HepG2 (cell line): ENCODE measurements at regions not wholly inside any gene's neighbourhood (a gene's known extent, or its start where the extent isn't known, plus 50 kb on each side); places are given as distances from the start of the nearest gene placed in this dataset.

ENCODE experiments used
- ATAC-seq: fragments of 200-7000 bp; cut with Tn5 transposase; 3 replicates; pipeline ENCODE4 v1.9.1; 2020; ENCODE audit warnings: mild to moderate bottlenecking, moderate library complexity
- BruUV-seq: library from RNA; stranded (reverse); fragments of 400-500 nt; replicated peaks from 2 replicates; lab custom pipeline; 2021; lab: Mats Ljungman, UMichigan
- CTCF ChIA-PET: fragments of 300-600 bp; formaldehyde crosslinking; extraction: SDS; loops from one replicate; lab custom pipeline; 2021; ENCODE audit warnings: low total read pairs, inconsistent platforms, low intra/inter-chr PET ratio; lab: Yijun Ruan, JAX
- POLR2A ChIA-PET: fragments of 350-600 bp; sonication (Branson Sonifier 250); formaldehyde crosslinking; loops from one replicate; lab custom pipeline; 2020; ENCODE audit warnings: antibody characterized with exemption, inconsistent platforms; lab: Yijun Ruan, JAX
- DNase-seq: peaks from one replicate; pipeline ENCODE4 v3.0.0-alpha.2; 2015; ENCODE audit warnings: low spot score
- FAIRE-seq: peaks from 3 replicates; lab custom pipeline; 2011; peaks lifted over from hg19 to GRCh38; lab: Jason Lieb, UNC
- H2AFZ ChIP-seq: one replicate; pipeline ENCODE4 v1.6.1; 2011; ENCODE audit warnings: low read length, inconsistent platforms
- H3K27ac ChIP-seq: fragments of 300-600 bp; 3 replicates; pipeline ENCODE4 v1.8.0; 2011; ENCODE audit warnings: mixed run types, mild to moderate bottlenecking, mixed read lengths, low read length, inconsistent platforms; ENCODE audit not compliant: insufficient read depth; ENCODE audit errors: extremely low read length
- H3K27me3 ChIP-seq, 2 experiments: fragments of 200-600 bp in 1 of 2; 2 replicates in 1 of 2; 3 replicates in 1 of 2; pipeline versions ENCODE4 v1.6.0 to v1.8.0; 2011; ENCODE audit warnings: low read length in 2 of 2, mild to moderate bottlenecking in 2 of 2, moderate library complexity in 2 of 2, inconsistent platforms in 1 of 2; ENCODE audit not compliant: insufficient read depth in 2 of 2, control insufficient read depth in 1 of 2
- H3K36me3 ChIP-seq, 2 experiments: fragments of 200-600 bp in 1 of 2; replicated peaks in 1 of 2; 2 replicates in 1 of 2; 3 replicates in 1 of 2; pipeline versions ENCODE4 v1.5.1 to v1.8.0; 2011; ENCODE audit warnings: low read length in 2 of 2, inconsistent platforms in 1 of 2; ENCODE audit not compliant: insufficient read depth in 2 of 2, control insufficient read depth in 1 of 2
- H3K4me1 ChIP-seq: 2 replicates; pipeline ENCODE4 v1.5.1; 2012; ENCODE audit warnings: low read length, inconsistent platforms; ENCODE audit not compliant: insufficient read depth
- H3K4me2 ChIP-seq: 2 replicates; pipeline ENCODE4 v1.6.0; 2011; ENCODE audit warnings: low read depth, low read length, inconsistent platforms
- H3K4me3 ChIP-seq, 3 experiments: fragments of 200-600 bp in 1 of 3; sonication (generic), shearing (Covaris generic) in 1 of 3; replicated peaks in 1 of 3; 2 replicates each; pipeline ENCODE4 v1.5.1; 2011 to 2016; ENCODE audit warnings: low read length in 3 of 3, inconsistent platforms in 2 of 3, low read depth in 2 of 3, mild to moderate bottlenecking in 2 of 3, control low read depth in 1 of 3, mixed read lengths in 1 of 3; ENCODE audit not compliant: insufficient read depth in 1 of 3
- H3K79me2 ChIP-seq: one replicate; pipeline ENCODE4 v1.6.1; 2011; ENCODE audit warnings: low read length, inconsistent platforms; ENCODE audit not compliant: insufficient read depth
- H3K9ac ChIP-seq: 2 replicates; pipeline ENCODE4 v1.6.0; 2011; ENCODE audit warnings: mild to moderate bottlenecking, low read depth, low read length, inconsistent platforms; ENCODE audit not compliant: insufficient read depth
- H3K9me3 ChIP-seq: 2 replicates; pipeline ENCODE4 v1.5.1; 2012; ENCODE audit warnings: mild to moderate bottlenecking, low read length
- H4K20me1 ChIP-seq: 2 replicates; pipeline ENCODE4 v1.6.0; 2011; ENCODE audit warnings: inconsistent platforms, mild to moderate bottlenecking, low read length, moderate library complexity; ENCODE audit not compliant: insufficient read depth
- ARID4A ChIP-seq: sonication (generic); formaldehyde crosslinking; IDR thresholded peaks from 2 replicates; pipeline ENCODE4 v1.5.0; 2020; ENCODE audit warnings: mild to moderate bottlenecking, missing genetic modification reagents, borderline replicate concordance
- CSRNP2 ChIP-seq: sonication (generic); formaldehyde crosslinking; conservative IDR thresholded peaks from 2 replicates; pipeline ENCODE4 v1.8.0; 2022; ENCODE audit warnings: low read depth, missing genetic modification reagents
- DNMT1 ChIP-seq: sonication (generic); formaldehyde crosslinking; IDR thresholded peaks from 2 replicates; pipeline ENCODE4 v1.5.1; 2020; ENCODE audit warnings: mild to moderate bottlenecking, missing genetic modification reagents
- ERF ChIP-seq: IDR thresholded peaks from 2 replicates; pipeline ENCODE4 v1.6.1; 2018; ENCODE audit warnings: missing biosample characterization, missing genetic modification reagents
- HOXD1 ChIP-seq: sonication (generic); formaldehyde crosslinking; IDR thresholded peaks from 2 replicates; pipeline ENCODE4 v1.5.0; 2020; ENCODE audit warnings: missing genetic modification reagents
- KLF11 ChIP-seq: IDR thresholded peaks from 2 replicates; pipeline ENCODE4 v1.6.1; 2016; ENCODE audit warnings: missing compliant biosample characterization
- MLXIP ChIP-seq: sonication (generic); formaldehyde crosslinking; IDR thresholded peaks from 2 replicates; pipeline ENCODE4 v1.9.0; 2021; ENCODE audit warnings: missing genetic modification reagents, borderline replicate concordance
- NCOR1 ChIP-seq: fragments of 200-600 bp; sonication (generic); IDR thresholded peaks from 2 replicates; pipeline ENCODE4 v1.7.0; 2017; ENCODE audit warnings: antibody characterized with exemption, low read length, borderline replicate concordance
- NPAS2 ChIP-seq: sonication (generic); formaldehyde crosslinking; IDR thresholded peaks from 2 replicates; pipeline ENCODE4 v1.8.0; 2022; ENCODE audit warnings: mild to moderate bottlenecking, missing genetic modification reagents, borderline replicate concordance
- POLR2AphosphoS2 ChIP-seq: IDR thresholded peaks from 2 replicates; pipeline ENCODE4 v1.6.1; 2011; ENCODE audit warnings: low read depth, low read length, improper control_type of control experiment
- ZBTB1 ChIP-seq: sonication (generic); formaldehyde crosslinking; IDR thresholded peaks from 2 replicates; pipeline ENCODE4 v1.4.0; 2020; ENCODE audit warnings: missing genetic modification reagents, borderline replicate concordance
- ZNF138 ChIP-seq: sonication (generic); formaldehyde crosslinking; IDR thresholded peaks from 2 replicates; pipeline ENCODE4 v1.5.0; 2020; ENCODE audit warnings: mild to moderate bottlenecking, low read depth, missing genetic modification reagents
- ZNF431 ChIP-seq: sonication (generic); formaldehyde crosslinking; IDR thresholded peaks from 2 replicates; pipeline ENCODE4 v1.9.0; 2022; ENCODE audit warnings: missing genetic modification reagents, low read depth, mild to moderate bottlenecking, borderline replicate concordance
- ZNF552 ChIP-seq: sonication (generic); formaldehyde crosslinking; IDR thresholded peaks from 2 replicates; pipeline ENCODE4 v1.9.0; 2022; ENCODE audit warnings: missing genetic modification reagents, mild to moderate bottlenecking, borderline replicate concordance
- ZNF737 ChIP-seq: sonication (generic); formaldehyde crosslinking; IDR thresholded peaks from 2 replicates; pipeline ENCODE4 v1.5.0; 2020; ENCODE audit warnings: missing genetic modification reagents, mild to moderate bottlenecking, borderline replicate concordance
- ZSCAN31 ChIP-seq: sonication (generic); formaldehyde crosslinking; IDR thresholded peaks from 2 replicates; pipeline ENCODE4 v1.5.0; 2020; ENCODE audit warnings: low read depth, mild to moderate bottlenecking, missing genetic modification reagents
- WGBS: methylation state at CpG from one replicate; pipeline ENCODE4 v1.1.6; 2017; ENCODE audit warnings: low lambda C conversion rate; 5-methylcytosine and 5-hydroxymethylcytosine counted together
- in situ Hi-C: cut with HindIII; loops from 2 replicates; pipeline ENCODE4 v1.10.0; 2017; ENCODE audit warnings: low pct_unique_long_range_greater_than_20kb; ENCODE audit not compliant: extremely low pct_ligation_motif_present
- intact Hi-C: fragments of 100-400 bp; cut with micrococcal nuclease; formaldehyde crosslinking; loops from one replicate; pipeline ENCODE4 v1.10.0; 2022; ENCODE audit not compliant: unreplicated experiment

DNA sequence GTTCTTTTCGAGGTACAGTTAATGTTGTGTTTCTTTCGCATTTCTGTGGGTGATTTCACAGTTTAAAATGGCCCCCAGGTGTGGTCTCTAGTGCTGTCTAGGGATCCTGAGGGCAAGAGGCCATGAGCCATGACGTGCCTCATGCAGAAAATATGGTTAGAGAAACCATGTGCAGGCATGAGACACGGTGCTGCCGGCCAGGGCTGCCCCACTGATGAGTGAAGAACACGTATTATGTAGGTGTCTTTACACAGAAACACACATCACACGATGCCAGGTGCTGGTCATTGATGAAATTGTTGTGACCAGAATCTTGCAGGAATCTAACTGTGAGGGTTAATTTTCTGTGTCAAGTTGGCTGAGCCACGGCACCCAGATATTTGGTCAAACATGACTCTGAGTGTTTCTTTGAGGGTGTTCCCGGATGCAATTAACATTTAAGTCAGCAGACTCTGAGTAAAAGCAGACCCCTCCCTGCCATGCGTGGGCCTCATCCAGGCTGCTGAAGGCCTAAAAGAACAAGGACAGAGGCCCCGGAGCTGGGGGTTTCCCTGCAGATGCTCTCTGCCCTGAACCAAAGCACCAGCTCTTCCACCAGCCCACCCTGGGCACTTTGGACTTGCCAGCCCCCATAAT lies 463.0 kb upstream of the MYT1L start:
- Histone ChIP-seq H3K27ac (no peak overlapping the region), H3K27me3 (peaks cover 8 to 72% of the 10 kb centered on the region in 2 experiments; a peak in 3 of 5 replicates), H3K4me2 (no peak overlapping the region), H3K9ac (no peak overlapping the region), H3K4me1 (no peaks in the 10 kb centered on the region), H3K79me2 (no peaks in the 10 kb centered on the region), H2AFZ (no peak overlapping the region), H3K9me3 (no peaks in the 10 kb centered on the region), H3K4me3 (no peak overlapping the region), H3K36me3 (no peaks in the 10 kb centered on the region), H4K20me1 (no peaks in the 10 kb centered on the region)
- POLR2A ChIA-PET: no interaction called here
- 8% methylated on average over 11 of the region's 11 CpGs for WGBS
- FAIRE-seq: no peak
- in situ Hi-C loops (no loop called here), intact Hi-C loops (no loop called here)
- CTCF ChIA-PET: no interaction called here
- ATAC-seq: no peak
- BruUV-seq: no TSS peak
- DNase-seq: no peak
- no peak for TF ChIP-seq MLXIP (CRISPR knock-in tag)
- TF ChIP-seq CSRNP2 (CRISPR knock-in tag): no peak
- TF ChIP-seq KLF11 (CRISPR knock-in tag): no peak
- no peak for TF ChIP-seq ZBTB1
- TF ChIP-seq ZNF737: no peak
- TF ChIP-seq ARID4A (CRISPR knock-in tag): no peak
- no peak for TF ChIP-seq ZNF138 (CRISPR knock-in tag)
- TF ChIP-seq POLR2AphosphoS2: no peak
- no peak for TF ChIP-seq HOXD1 (CRISPR knock-in tag)
- no peak for TF ChIP-seq NPAS2 (CRISPR knock-in tag)
- TF ChIP-seq DNMT1 (CRISPR knock-in tag): no peak
- TF ChIP-seq NCOR1: no peak
- TF ChIP-seq ZNF552 (CRISPR knock-in tag): no peak
- TF ChIP-seq ERF (CRISPR knock-in tag): no peak
- no peak for TF ChIP-seq ZNF431 (CRISPR knock-in tag)
- no peak for TF ChIP-seq ZSCAN31
